A673 (cell line): ENCODE measurements at regions not wholly inside any gene's neighbourhood (a gene's known extent, or its start where the extent isn't known, plus 50 kb on each side); places are given as distances from the start of the nearest gene placed in this dataset.

Experiments
- CTCF ChIP-seq: fragments of 300-800, 200-600 bp; sonication (generic); conservative IDR thresholded peaks from 2 replicates; pipeline ENCODE4 v1.5.1; 2017; ENCODE audit warnings: low read depth, mild to moderate bottlenecking, antibody characterized with exemption, low read length, moderate library complexity, mixed read lengths
- EZH2 ChIP-seq: fragments of 200-600 bp; sonication (generic); IDR thresholded peaks from 2 replicates; pipeline ENCODE4 v1.6.1; 2017; ENCODE audit warnings: borderline replicate concordance, low read depth, mild to moderate bottlenecking, mixed read lengths, antibody characterized with exemption, low read length; ENCODE audit not compliant: poor library complexity, severe bottlenecking

- TF ChIP-seq CTCF (no peak), EZH2 (no peak)
Measured at GRCh38 chr16:13554005-13554404, 365.9 kb upstream of the ERCC4 start.
